Gastroesophageal sphincter (tissue), 3 donors: ENCODE measurements at regions not wholly inside any gene's neighbourhood (a gene's known extent, or its start where the extent isn't known, plus 50 kb on each side); places are given as distances from the start of the nearest gene placed in this dataset.

ENCODE experiments used
- CTCF ChIP-seq, 4 experiments: fragments of 200-600 bp in 2 of 4; fragments of 450-650 bp in 2 of 4; sonication (generic) in 1 of 4; IDR thresholded peaks; one replicate each; pipeline ENCODE4 v1.5.1; 2017 to 2019; ENCODE audit warnings: antibody characterized with exemption in 4 of 4, mild to moderate bottlenecking in 2 of 4, moderate library complexity in 2 of 4
- POLR2A ChIP-seq, 2 donors: fragments of 450-650 bp; IDR thresholded peaks; one replicate each; pipeline ENCODE4 v1.6.1; 2017; ENCODE audit warnings: antibody characterized with exemption in 2 of 2, mild to moderate bottlenecking in 2 of 2, moderate library complexity in 1 of 2

GRCh38 chr11:127805771-127806170 lies 781.6 kb downstream of the ETS1 start:
- TF ChIP-seq POLR2A (IDR thresholded peaks at IDR 0.05) (no peak), CTCF (IDR thresholded peaks at IDR 0.05) (no peak)
